A673 (cell line): ENCODE measurements at regions not wholly inside any gene's neighbourhood (a gene's known extent, or its start where the extent isn't known, plus 50 kb on each side); places are given as distances from the start of the nearest gene placed in this dataset.

Experiments
- CTCF ChIP-seq: fragments of 300-800, 200-600 bp; sonication (generic); conservative IDR thresholded peaks from 2 replicates; pipeline ENCODE4 v1.5.1; 2017; ENCODE audit warnings: low read depth, mild to moderate bottlenecking, antibody characterized with exemption, low read length, moderate library complexity, mixed read lengths
- EZH2 ChIP-seq: fragments of 200-600 bp; sonication (generic); IDR thresholded peaks from 2 replicates; pipeline ENCODE4 v1.6.1; 2017; ENCODE audit warnings: borderline replicate concordance, low read depth, mild to moderate bottlenecking, mixed read lengths, antibody characterized with exemption, low read length; ENCODE audit not compliant: poor library complexity, severe bottlenecking

DNA sequence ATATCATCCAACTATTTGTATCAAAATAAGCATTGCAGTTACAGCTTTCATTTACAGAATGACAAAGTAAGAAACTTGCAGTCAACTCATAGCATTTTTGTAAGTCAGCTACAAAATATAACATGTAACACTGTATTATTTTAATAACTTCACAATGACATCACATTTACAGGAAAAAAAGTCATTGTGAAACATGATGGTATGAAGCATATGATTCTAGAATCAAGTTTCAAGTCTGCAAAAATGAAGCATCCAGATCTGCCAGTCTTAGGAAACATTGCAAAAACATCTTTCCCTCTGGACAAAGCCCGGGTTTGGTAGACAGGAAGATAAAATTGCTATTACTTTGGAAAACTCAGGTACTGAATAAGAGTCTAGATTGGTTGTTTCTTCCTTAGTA is 263.9 kb upstream of the NT5E start:
- TF ChIP-seq CTCF (no peak), EZH2 (no peak)
